ENCODE measurements at regions not wholly inside any gene's neighbourhood (a gene's known extent, or its start where the extent isn't known, plus 50 kb on each side); places are given as distances from the start of the nearest gene placed in this dataset.

- H3K4me3 ChIP-seq (ENCODE audit: low read depth, low read length): no peak overlapping the region
- no peak for DNase-seq (ENCODE audit: low read depth)
- no peak for TF ChIP-seq CTCF (IDR thresholded peaks at IDR 0.05; ENCODE audit: control insufficient read depth, extremely low read depth, insufficient read depth)
Measured at GRCh38 chr15:70463453-70463834, 299.9 kb downstream of the UACA start.

GRCh38 chr15:70461992-70462391, 301.4 kb downstream of the UACA start:
- no peak overlapping the region for H3K4me3 ChIP-seq (ENCODE audit: low read depth, low read length)
- DNase-seq (ENCODE audit: low read depth): no peak
- TF ChIP-seq CTCF (IDR thresholded peaks at IDR 0.05; ENCODE audit: control insufficient read depth, extremely low read depth, insufficient read depth): no peak

DNA sequence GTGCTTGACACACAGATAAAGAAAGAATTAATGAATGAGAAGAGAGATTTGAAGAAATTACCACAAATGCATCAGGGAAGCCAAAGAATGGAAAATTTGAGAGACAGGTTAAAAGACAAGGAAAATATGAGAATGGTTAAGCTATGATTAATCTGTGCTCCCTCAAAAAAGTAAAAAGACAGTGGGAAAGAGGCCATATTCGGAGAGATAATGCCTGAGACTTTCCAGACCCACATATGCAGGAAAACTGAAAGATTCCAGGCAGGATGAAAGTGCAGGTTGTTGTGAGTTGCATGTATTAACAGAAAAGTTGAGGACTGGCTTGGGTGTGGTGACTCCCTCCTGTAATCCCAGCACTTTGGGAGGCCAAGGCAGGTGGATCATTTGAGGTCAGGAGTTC, 302.3 kb downstream of the UACA start:
- TF ChIP-seq CTCF (IDR thresholded peaks at IDR 0.05; ENCODE audit: control insufficient read depth, extremely low read depth, insufficient read depth): no peak
- no peak for DNase-seq (ENCODE audit: low read depth)
- no peak overlapping the region for H3K4me3 ChIP-seq (ENCODE audit: low read depth, low read length)

- TF ChIP-seq CTCF (IDR thresholded peaks at IDR 0.05; ENCODE audit: control insufficient read depth, extremely low read depth, insufficient read depth): no peak
- no peak for DNase-seq (ENCODE audit: low read depth)
- no peak overlapping the region for H3K4me3 ChIP-seq (ENCODE audit: low read depth, low read length)
Measured at GRCh38 chr15:70459312-70459711, 304.0 kb downstream of the UACA start.

DNA sequence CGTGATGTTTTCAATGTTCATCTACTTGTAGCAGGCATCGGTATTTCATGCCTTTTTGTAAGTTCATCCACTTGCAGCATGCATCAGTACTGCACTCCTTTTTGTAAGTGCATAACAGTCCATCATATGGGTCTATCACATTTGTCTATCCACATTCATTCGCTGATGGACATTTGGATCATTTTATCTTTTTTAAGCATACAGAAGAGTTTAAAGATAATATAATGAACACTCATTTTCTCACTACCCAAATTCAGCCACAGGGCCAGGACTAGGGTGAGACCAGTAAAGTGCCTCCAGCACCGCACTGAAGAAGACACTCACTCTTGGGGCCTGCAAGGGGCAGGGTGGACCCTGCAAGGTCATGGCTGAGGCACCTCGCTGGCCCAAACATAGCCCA, 309.6 kb downstream of the UACA start:
- H3K4me3 ChIP-seq (ENCODE audit: low read depth, low read length): no peak overlapping the region
- no peak for DNase-seq (ENCODE audit: low read depth)
- no peak for TF ChIP-seq CTCF (IDR thresholded peaks at IDR 0.05; ENCODE audit: control insufficient read depth, extremely low read depth, insufficient read depth)

GRCh38 chr15:70453238-70453637, 310.1 kb downstream of the UACA start:
- DNase-seq (ENCODE audit: low read depth): no peak
- no peak overlapping the region for H3K4me3 ChIP-seq (ENCODE audit: low read depth, low read length)
- no peak for TF ChIP-seq CTCF (IDR thresholded peaks at IDR 0.05; ENCODE audit: control insufficient read depth, extremely low read depth, insufficient read depth)

DNA sequence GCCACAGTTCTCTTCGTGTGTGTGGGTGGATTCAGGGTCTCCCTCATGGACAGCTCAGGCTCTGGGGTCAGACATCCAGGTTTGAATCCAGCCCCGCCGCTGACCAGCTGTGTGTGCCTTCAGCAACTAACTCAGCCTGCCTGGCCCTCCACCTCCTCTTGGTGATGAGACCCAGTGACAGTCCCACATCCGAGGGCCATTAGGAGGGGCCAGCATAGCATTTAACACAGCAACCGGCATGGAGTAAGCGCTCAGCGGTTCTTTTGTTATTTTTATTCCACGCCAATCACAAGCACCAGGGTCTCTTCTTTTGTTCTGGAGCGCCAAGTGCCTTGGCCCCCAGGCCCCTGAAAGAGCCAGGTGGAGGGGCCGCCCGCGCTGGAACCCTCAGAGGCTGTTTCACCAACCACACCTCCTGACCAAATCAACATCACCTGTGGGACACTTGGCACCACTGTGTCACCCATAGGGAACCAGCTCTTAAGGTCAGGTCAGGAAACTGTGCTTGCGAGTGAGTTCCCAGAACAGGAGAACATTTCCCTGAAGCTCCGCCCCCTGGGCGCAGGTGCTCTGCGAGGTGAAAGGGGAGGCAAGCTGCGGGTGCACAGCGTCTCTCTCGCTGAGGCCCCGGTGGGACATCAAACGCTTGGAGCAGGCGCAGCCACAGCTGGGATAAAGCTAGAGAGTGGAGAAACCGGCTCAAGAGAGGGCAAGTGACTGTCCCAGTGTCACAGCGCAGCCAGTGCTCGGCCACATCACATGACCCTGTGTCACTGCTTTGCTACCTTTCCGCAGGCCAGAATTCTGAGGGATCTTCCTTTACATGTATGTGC, 311.3 kb downstream of the UACA start:
- H3K4me3 ChIP-seq (ENCODE audit: low read depth, low read length): no peak overlapping the region
- no peak for DNase-seq (ENCODE audit: low read depth)
- TF ChIP-seq CTCF (IDR thresholded peaks at IDR 0.05; ENCODE audit: control insufficient read depth, extremely low read depth, insufficient read depth): no peak
